ENCODE measurements at regions not wholly inside any gene's neighbourhood (a gene's known extent, or its start where the extent isn't known, plus 50 kb on each side); places are given as distances from the start of the nearest gene placed in this dataset.
"Not testable (repeated sequence)": the region's sequence is repeated elsewhere in the genome, so short reads cannot be mapped to it uniquely, and the experiment has no call there.

DNA sequence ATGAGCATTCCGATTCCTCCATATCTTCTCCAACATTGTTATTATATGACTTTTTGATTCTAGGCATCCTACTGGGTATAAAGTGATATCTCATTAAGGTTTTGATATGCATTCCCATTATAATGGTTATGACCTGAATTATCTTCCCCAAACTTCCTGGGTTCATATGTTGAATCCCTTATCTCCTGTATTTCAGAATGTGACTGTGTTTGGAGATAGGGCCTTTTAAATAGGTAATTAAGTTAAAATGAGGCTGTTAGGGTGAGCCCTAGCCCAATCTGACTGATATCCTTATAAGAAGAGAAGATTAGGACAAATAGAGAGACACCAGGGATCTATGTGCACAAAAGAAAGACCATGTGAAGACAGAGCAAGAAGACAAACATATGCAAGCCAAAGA is 96.9 kb upstream of the PMCH start:
- FAIRE-seq (no peak), DNase-seq (ENCODE audit: low read depth) (no peak)
- Histone ChIP-seq H3K36me3 (ENCODE audit: insufficient read depth, low read length) (no peaks in the 10 kb centered on the region), H3K27me3 (ENCODE audit: insufficient read depth, low read length) (no peaks in the 10 kb centered on the region), H3K4me2 (ENCODE audit: low read length) (no peak overlapping the region), H3K9ac (ENCODE audit: low read length) (no peak overlapping the region), H2AFZ (ENCODE audit: low read depth, low read length) (no peak overlapping the region), H3K9me3 (ENCODE audit: insufficient read depth, low read depth, low read length) (no peaks in the 10 kb centered on the region), H3K79me2 (ENCODE audit: insufficient read depth, low read length) (no peaks in the 10 kb centered on the region), H3K4me1 (ENCODE audit: insufficient read depth, low read length) (no peaks in the 10 kb centered on the region), H3K27ac (ENCODE audit: low read depth, low read length) (no peak overlapping the region), H3K4me3 (ENCODE audit: insufficient read depth, low read depth, low read length) (no peak overlapping the region), H4K20me1 (ENCODE audit: insufficient read depth, low read length) (no peaks in the 10 kb centered on the region)
- Mint-ChIP-seq H3K4me3 (ENCODE audit: unreplicated experiment) (no peak overlapping the region), H3K27ac (ENCODE audit: unreplicated experiment) (no peak overlapping the region), H3K36me3 (ENCODE audit: low read depth, unreplicated experiment) (no peaks in the 10 kb centered on the region), H3K4me1 (ENCODE audit: low read depth, unreplicated experiment) (peaks cover 3% of the 10 kb centered on the region), H3K9me3 (ENCODE audit: unreplicated experiment) (peaks cover 7% of the 10 kb centered on the region), H3K27me3 (ENCODE audit: low read depth, unreplicated experiment) (no peaks in the 10 kb centered on the region)
- no peak for TF ChIP-seq EZH2 (IDR thresholded peaks at IDR 0.05; ENCODE audit: insufficient read depth, low read length)
- TF ChIP-seq, protein P1, sequence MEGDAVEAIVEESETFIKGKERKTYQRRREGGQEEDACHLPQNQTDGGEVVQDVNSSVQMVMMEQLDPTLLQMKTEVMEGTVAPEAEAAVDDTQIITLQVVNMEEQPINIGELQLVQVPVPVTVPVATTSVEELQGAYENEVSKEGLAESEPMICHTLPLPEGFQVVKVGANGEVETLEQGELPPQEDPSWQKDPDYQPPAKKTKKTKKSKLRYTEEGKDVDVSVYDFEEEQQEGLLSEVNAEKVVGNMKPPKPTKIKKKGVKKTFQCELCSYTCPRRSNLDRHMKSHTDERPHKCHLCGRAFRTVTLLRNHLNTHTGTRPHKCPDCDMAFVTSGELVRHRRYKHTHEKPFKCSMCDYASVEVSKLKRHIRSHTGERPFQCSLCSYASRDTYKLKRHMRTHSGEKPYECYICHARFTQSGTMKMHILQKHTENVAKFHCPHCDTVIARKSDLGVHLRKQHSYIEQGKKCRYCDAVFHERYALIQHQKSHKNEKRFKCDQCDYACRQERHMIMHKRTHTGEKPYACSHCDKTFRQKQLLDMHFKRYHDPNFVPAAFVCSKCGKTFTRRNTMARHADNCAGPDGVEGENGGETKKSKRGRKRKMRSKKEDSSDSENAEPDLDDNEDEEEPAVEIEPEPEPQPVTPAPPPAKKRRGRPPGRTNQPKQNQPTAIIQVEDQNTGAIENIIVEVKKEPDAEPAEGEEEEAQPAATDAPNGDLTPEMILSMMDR (IDR thresholded peaks at IDR 0.05; ENCODE audit: insufficient read depth, low read depth, low read length): no peak

DNA sequence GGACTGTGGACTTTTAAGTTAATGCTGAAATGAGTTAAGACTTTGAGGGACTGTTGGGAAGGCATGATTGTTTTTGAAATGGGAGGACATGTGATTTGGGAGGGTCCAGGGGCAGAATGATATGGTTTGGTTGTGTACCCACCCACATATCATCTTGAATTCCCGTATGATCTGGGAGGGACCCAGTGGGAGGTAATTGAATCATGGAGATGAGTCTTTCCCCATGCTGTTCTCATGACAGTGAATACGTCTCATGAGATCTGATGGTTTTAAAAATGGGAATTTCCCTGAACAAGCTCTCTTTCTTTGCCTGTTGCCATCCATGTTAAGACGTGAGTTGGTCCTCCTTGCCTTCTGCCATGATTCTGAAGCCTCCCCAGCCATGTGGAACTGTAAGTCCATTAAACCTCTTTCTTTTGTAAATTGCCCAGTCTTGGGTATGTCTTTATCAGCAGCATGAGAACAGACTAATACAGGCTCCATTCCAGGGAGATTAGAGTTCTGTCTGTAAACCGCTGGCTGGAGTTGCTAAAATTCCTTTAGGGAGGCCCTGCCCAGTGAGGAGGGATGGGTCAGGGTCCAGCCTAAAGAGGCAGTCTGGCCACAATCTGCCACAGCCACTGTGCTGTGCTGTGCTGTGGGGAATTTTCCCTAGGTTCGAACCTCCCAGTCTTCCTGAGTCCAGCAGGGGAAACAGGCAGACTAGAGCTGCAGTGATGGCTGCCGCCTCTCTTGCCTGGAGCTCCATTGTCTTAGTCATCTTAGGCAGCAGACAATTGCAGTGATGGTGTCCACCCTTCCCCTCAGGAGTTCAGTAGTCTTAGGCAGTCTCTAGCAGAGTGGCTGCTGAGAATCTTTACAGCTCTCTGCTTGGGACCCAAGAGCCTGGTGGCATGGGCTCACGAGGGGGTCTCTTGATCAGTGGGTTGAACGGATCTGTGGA is 94.1 kb upstream of the PMCH start:
- H3K4me1 ChIP-seq (ENCODE audit: insufficient read depth, low read length); H3K79me2 ChIP-seq (ENCODE audit: insufficient read depth, low read length); H3K36me3 ChIP-seq (ENCODE audit: insufficient read depth, low read length); H4K20me1 ChIP-seq (ENCODE audit: insufficient read depth, low read length); H3K27me3 ChIP-seq (ENCODE audit: insufficient read depth, low read length); H3K9me3 ChIP-seq (ENCODE audit: insufficient read depth, low read depth, low read length); H3K4me3 ChIP-seq (ENCODE audit: insufficient read depth, low read depth, low read length); H3K9ac ChIP-seq (ENCODE audit: low read length); H3K4me1 Mint-ChIP-seq (ENCODE audit: low read depth, unreplicated experiment); H3K4me2 ChIP-seq (ENCODE audit: low read length); H3K27ac ChIP-seq (ENCODE audit: low read depth, low read length); H3K36me3 Mint-ChIP-seq (ENCODE audit: low read depth, unreplicated experiment); H3K27ac Mint-ChIP-seq (ENCODE audit: unreplicated experiment); FAIRE-seq; H2AFZ ChIP-seq (ENCODE audit: low read depth, low read length); H3K9me3 Mint-ChIP-seq (ENCODE audit: unreplicated experiment); H3K4me3 Mint-ChIP-seq (ENCODE audit: unreplicated experiment); H3K27me3 Mint-ChIP-seq (ENCODE audit: low read depth, unreplicated experiment); DNase-seq (ENCODE audit: low read depth): not testable (repeated sequence)

DNA sequence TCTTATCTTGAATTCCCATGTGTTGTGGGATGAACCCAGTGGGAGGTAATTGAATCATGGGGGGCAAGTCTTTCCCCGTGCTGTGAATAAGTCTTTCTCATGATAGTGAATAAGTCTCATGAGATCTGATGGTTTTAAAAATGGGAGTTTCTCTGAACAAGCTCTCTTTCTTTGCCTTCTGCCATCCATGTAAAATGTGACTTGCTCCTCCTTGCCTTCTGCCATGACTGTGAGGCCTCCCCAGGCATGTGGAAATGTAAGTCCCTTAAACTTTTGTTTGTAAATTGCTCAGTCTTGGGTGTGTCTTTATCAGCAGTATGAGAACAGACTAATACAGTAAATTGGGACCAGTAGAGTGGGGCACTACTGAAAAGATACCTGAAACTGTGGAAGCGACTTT is 92.1 kb upstream of the PMCH start:
- H3K36me3 Mint-ChIP-seq (ENCODE audit: low read depth, unreplicated experiment); H3K36me3 ChIP-seq (ENCODE audit: insufficient read depth, low read length); H3K79me2 ChIP-seq (ENCODE audit: insufficient read depth, low read length); H3K27me3 ChIP-seq (ENCODE audit: insufficient read depth, low read length); H3K27ac Mint-ChIP-seq (ENCODE audit: unreplicated experiment); H3K4me3 ChIP-seq (ENCODE audit: insufficient read depth, low read depth, low read length); FAIRE-seq; H3K27ac ChIP-seq (ENCODE audit: low read depth, low read length); H3K4me1 ChIP-seq (ENCODE audit: insufficient read depth, low read length); H3K9me3 ChIP-seq (ENCODE audit: insufficient read depth, low read depth, low read length); H3K27me3 Mint-ChIP-seq (ENCODE audit: low read depth, unreplicated experiment); H3K4me2 ChIP-seq (ENCODE audit: low read length); H3K4me1 Mint-ChIP-seq (ENCODE audit: low read depth, unreplicated experiment); H3K9me3 Mint-ChIP-seq (ENCODE audit: unreplicated experiment); H4K20me1 ChIP-seq (ENCODE audit: insufficient read depth, low read length); DNase-seq (ENCODE audit: low read depth); H3K9ac ChIP-seq (ENCODE audit: low read length); H3K4me3 Mint-ChIP-seq (ENCODE audit: unreplicated experiment); H2AFZ ChIP-seq (ENCODE audit: low read depth, low read length): not testable (repeated sequence)

Data from astrocyte (in vitro differentiated cells and primary cell).